ENCODE measurements at regions not wholly inside any gene's neighbourhood (a gene's known extent, or its start where the extent isn't known, plus 50 kb on each side); places are given as distances from the start of the nearest gene placed in this dataset.

DNA sequence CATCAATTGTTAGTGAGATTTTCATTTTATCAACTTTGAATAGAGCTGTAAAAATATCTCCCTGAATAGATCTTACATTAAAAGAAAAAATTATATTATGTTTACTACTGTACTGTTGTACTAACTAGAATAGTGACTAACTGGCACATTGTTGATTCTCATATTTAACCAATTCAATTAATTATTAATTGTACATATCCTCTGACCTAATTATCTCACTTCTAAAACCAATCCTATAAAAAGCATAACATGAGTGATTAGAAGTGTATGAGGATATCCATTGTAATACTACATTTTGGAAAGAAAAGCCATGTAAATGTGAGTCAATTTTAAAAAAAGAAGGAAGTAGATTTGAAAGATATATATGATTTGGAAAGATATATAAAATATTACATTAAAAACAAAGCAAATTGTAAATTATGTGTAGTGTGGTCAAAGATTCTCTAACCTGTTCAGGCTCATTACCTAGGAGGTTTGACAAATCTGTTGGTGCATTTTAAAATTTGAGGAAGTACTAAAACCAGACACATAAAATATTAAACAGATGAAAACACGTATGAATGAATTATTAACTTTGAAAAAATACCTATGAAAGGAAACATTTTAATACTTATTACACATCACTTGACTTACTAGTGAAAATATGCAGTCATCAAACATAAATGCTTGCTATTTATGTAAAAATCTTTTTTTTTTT lies 829.8 kb upstream of the SLC10A2 start:
- TF ChIP-seq CTCF (IDR thresholded peaks at IDR 0.05; ENCODE audit: borderline replicate concordance, extremely low read depth, low read length, poor library complexity, severe bottlenecking) (no peak), EZH2 (IDR thresholded peaks at IDR 0.05; ENCODE audit: borderline replicate concordance, low read depth, low read length, severe bottlenecking) (no peak)
